ENCODE measurements at regions not wholly inside any gene's neighbourhood (a gene's known extent, or its start where the extent isn't known, plus 50 kb on each side); places are given as distances from the start of the nearest gene placed in this dataset.

DNA sequence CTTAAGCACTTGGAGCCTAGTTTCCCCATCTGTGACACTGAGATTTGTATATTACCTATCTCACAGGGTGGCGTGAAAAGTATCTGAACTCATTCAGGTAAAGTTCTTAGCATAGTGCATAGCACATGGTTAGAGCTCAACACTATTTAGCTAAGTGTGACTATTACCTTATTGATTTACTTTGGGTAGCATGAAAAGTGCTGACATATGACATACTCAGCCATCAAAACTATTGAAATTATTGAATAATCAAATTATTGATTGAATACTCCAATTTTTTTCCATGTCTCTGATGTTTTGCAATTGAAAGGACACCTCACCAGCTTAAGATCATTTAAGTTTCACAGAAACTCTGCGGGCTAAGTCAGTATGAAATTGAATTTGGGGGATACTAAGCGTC lies 715.0 kb downstream of the EFNB2 start:
- no peak for DNase-seq

DNA sequence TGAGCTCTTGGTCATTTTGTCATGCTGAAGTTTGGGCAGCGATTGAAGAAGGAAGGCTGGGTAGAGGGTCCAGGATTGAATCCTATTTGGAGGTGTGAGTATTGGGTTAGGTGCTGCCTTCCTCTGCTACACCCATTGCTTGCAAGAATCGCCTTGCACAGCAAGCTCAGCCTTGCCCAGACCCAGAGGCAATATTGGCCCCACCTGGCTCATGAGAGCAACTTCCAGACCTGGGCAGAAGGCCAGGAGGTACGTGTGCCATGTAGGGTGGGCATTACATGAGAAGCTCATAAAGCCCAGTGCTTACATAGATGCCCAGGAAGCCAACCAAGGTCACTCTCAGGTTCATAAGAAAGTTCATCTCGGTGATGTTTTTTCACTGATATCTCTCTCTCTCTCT lies 718.0 kb downstream of the EFNB2 start:
- DNase-seq: no peak

DNA sequence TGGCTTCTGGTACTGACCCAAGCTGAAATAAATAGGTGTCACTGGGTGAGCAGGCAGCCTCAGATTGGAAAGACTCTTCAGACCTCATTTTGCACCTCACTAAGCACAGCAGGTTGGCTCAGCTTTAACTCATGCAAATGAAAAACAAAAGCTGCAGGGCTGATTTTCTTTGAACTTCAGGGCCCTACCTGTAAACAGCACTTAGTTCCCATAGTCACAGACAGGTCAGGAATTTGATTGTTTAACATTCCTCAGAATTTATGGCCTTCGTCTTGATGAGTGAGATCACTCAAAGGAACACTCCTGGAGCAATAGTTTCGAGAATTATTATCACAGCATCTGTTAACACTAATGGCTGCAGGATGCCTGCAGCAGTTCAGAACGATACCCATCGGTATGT lies 718.5 kb downstream of the EFNB2 start:
- no peak for DNase-seq

DNA sequence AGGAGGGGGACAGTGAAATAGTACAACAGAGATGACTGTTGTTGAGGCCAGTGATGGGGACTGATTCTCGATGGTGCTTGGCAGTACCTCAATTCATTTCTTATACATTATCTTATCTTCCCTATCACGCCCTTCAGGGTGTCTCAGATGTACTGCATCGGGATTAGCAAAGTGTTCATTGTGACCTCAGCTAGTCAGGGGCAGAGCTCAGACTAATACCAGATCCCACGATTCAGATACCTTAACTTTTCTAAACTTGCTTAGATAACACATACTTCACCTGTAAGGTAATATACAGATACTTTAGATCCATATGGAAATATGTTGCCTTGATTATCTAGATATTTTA lies 720.6 kb downstream of the EFNB2 start:
- DNase-seq: no peak

DNA sequence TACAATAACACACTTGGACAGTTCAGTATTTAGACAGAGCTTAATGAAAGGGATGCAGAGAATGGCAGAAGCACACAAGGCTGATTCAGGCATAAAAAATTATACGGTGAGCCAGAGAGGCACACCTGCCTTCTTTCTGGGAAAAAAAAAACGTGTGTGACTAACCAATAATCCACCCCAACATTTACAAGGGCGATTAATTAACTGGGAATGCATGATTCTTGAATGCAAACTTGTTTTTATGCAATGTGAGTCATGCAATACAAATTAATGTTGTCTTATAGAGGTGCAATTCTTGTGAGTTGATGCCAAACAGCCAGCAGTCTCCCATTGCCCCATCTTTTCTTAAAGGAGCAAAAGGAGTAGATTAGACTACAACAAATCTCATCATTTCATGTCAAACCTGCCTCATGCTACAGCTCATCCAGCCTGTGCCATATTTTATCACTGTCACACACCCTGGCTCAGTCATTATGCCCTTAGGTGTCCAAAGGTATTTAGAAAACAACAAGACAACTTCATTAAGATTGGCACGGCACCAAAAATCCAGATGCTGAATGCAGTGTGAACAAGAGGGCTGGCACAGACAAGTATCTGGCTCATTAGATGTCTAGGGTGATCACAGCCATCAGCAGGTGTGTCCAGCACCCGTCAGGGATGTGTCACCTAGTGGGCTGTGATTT lies 721.1 kb downstream of the EFNB2 start:
- no peak for DNase-seq

DNA sequence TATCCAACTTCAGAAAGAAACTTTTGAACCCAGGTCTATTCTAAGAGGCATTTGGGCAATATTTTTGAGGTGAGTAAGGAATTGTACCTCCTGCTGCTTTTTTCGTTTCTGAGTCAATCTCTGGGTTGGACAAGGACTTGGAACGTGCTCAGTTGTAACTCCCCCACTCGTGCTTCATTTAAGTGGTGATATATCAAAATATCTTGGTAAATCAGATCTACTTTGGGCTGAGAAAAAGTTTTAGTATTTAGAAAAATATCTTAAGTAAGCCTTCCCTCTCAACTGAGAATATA lies 728.9 kb downstream of the EFNB2 start:
- DNase-seq: no peak

DNA sequence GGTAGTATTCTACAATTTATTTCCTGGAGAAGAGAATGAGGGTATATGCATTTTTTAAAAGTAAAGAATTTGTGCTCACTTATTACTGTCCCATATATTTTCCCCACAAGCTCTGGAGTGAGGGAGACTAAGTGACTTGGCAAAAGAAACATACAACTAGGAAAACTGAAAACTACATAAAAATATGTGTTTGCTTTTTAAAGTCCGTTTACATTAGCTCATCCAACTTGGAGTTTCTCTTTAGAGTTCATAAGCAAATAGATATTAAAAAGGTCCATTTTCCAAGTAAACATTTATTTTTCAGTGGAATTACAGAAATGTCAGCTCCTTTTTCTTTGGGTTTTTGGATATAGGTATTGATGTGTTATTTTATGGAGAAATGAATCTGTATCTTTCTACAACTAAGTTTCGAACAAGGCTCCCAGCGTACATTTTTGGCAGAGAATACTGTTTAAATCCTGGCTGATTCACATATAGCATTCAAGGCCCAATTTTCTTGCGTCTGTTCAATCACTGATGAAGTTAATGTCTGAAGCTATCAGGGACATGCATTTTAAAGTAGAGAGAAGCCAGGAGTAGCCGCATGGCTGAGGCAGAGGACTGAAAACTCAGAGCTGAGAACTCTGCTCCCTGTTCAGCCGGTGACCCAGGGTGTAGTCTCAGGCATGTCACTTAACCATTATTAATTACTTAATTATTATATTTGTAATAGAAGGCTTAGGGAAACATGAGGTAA lies 729.4 kb downstream of the EFNB2 start:
- no peak for DNase-seq

DNA sequence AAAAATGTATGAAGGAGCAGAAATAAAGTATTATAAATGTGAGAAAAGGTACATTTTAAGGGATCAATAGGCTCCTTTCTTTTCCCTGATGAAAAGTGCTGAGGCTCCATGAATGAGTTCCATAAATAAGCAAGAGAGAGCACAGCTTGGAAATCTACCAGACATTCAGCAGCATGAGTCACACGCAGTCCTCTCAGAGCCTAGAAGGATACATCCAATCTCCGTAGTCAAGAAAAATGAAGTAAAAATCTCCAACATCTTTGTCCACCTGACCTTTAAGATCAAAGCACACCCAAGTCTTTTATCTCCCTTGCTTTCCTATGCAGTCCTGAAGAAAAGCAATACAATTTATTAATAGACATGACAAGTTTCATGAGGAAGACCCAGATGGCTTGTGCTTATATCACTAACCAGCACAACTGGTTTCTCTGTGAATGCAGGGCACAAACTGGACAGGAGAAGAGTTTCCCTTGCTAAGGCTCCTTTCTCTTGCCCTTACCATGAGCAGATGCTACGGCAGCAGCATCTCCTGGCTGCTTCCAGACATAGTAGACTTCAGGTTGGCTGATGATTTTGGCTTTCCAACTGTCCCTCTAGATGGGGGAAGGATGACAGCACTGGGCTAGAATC lies 730.8 kb downstream of the EFNB2 start:
- DNase-seq: no peak

DNA sequence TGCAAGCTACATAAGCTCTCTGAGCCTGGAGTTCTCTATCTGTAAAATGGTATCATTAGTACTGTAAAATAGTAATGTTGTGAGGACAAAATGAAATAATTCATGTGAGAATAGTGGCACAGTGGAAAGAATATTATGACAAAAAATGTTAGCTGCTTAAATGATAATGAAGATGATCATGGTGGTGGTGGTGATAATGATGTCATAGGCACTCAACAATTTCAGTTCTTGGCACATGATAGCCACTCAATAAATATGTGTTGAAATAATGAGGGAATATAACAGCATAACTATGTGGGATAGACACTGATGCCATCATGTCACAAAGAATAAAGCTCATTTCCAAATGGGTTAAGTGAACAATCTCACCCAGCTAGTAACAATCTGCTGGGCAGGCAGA lies 736.3 kb downstream of the EFNB2 start:
- no peak for DNase-seq

DNA sequence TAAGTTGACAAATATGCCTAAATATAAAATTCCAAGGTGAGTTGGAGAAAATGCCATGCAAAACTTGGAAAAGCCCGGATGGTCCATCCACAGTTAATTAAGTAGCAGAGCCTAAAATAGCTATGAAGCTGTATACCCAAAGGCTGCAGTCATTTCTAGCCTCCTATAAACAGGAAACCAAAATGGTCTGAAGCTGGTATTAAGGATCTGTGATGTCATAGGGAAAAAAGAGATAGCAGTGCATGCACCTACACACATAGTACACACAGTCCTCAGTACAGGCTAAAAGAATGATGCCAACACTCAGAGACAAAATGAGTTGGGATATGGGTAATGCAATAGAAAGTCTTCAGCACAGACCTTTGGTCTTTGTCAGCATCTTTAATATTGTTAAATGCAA lies 736.9 kb downstream of the EFNB2 start:
- no peak for DNase-seq

DNA sequence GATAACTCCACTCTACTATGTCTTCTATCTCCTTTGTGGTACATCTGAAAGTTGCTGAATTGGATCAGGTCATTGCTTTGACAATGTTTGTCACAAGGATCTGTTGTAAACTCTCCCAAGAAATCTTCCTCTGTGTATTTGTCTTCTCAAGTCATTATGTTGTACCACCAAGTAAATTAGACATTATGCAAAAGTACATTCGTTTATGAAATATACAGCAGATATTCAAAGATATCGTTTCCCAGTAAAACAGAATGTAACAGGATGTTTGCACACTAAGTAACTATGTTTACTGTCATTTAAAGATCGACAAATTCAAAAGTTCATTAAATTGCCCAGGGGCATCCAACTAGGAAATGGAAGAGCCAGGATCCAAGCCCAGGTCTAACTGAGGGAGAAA lies 739.4 kb downstream of the EFNB2 start:
- no peak for DNase-seq

DNA sequence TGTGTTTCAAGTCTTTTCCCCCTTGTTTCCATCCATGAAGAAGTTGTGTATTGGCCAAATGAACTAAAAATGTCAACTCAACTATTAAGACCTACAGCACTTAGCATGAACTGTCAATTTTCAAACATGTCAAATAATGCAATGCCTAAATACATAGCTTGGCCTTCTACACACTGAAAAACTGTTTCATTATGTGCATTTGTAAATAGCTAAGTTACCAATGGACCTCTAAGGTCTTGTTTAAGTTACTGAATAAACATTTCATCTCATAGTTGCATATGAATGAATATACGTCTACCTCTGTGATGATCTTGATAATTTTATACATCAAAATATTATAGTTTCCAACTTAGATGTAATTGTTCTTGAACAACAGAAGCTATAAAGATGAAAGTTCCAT lies 744.5 kb downstream of the EFNB2 start:
- no peak for DNase-seq

DNA sequence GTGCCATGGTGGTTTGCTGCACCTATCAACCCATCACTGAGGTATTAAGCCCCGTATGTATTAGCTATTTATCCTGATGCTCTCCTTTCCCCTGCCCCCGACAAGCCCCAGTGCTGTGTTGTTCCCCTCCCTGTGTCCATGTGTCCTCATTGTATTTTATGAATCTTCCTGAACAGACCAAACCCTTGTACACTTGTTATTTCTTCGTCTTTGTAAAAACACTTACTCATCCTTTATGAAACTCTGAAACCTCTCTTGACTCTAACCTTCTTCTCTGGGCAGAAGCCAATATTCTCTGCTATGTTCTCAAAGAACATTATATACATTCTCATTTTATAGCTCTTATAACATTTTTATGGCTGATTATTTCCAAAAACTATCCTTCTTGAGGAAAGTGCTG lies 746.9 kb downstream of the EFNB2 start:
- no peak for DNase-seq

DNA sequence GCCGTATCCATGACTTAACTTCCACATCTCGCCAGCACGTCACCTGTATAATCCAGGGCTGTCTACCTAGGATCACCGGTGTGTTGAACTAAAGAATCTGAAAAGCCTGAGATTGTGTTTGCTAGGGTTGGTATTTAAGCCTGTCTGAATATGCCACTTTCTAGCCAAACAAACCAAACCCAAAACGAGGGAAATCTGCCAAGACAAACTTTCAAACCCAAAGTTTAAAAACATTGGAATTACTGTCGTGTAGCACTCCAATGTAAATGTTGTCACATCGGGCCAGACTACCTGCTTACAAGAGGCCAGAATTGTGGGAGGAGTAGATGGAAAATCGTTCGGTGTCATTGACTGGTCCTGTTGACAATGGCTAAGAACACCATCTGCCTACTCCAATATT lies 747.8 kb downstream of the EFNB2 start:
- no peak for DNase-seq

DNA sequence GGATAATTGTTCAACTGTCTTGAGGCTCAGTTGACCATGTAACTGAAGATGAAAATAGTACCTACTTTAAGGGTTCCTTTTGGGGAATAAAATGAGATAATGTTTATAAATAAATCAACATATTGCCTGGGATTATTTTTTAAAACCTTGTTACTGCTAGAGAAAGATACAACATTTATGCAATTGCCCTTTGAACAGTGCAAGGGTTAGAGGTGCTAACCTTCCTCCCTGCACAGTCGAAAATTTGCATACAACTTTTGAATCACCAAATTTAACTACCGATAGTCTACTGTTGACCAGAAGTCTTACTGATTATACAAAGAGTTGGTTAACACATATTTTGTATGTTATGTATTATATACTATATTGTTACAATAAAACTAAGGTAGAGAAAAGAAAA lies 750.0 kb downstream of the EFNB2 start:
- no peak for DNase-seq

DNA sequence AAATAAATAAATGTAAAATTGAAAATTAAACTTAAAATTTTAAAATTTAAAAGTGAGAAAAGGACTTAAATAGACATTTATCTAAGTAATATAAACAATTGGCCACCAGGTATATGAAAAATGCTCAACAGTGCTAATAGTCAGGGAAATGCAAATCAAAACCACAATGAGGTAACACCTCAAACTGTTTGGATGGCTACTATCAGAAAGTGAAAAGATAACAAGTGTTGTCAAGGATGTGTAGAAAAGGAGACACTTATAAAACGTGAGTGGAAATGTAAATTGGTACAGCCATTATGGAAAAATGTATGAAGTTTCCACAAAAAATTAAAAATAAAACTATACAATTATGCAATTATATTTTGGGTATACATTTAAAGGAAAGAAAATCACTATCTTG lies 752.2 kb downstream of the EFNB2 start:
- DNase-seq: no peak

DNA sequence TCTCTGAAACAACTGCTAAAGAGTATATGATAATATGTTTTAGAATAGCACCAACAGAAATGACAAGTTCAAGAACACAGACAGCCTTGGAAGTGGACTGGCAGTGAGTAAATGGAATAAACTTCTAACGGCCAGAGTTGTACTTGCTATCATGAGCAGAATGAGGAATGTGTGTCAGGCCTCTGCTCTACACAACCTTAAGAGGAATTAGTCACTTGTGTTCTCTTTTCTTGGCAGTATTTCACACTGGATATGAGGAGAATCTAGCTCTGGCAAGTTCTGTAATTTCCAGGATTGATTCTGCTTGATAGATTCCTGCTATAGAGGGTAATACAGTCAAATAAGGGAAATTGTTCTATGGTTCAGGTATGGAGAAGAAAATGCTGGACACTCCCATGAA lies 757.3 kb downstream of the EFNB2 start:
- DNase-seq: no peak

DNA sequence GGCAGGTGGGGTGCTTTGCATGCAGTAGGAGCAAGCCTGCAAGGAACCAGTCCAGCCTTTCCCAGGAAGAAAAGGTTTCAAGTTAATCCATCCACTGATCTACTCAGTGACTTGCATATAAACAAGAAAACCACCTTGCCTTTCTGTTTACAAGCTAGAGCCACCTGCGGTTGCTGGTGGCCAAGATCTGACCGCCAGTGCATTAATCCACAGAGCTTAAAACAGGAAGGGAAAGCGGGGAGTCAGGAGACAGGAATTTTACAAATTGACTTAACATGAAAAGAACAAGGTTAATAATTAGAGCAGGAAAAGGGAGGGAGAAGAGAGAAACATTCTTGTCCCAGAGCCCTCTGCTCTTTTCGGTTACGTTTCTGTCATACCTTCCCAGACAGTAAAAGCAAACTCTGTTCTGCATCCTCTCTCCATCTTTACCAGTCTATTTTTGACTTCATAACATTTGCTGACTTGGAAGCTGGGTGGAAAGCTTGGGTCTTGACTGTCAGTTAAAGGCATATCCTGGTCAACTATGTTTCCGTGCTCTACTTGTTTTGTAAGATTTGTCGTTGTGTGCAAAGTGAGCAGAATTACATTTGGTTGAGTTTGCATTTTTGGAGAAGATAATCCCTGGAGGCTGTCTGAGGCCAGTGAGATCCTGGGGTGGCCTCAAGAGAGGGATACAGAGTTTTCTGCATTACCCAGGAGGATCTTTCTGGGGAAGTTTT lies 760.6 kb downstream of the EFNB2 start:
- DNase-seq: no peak

DNA sequence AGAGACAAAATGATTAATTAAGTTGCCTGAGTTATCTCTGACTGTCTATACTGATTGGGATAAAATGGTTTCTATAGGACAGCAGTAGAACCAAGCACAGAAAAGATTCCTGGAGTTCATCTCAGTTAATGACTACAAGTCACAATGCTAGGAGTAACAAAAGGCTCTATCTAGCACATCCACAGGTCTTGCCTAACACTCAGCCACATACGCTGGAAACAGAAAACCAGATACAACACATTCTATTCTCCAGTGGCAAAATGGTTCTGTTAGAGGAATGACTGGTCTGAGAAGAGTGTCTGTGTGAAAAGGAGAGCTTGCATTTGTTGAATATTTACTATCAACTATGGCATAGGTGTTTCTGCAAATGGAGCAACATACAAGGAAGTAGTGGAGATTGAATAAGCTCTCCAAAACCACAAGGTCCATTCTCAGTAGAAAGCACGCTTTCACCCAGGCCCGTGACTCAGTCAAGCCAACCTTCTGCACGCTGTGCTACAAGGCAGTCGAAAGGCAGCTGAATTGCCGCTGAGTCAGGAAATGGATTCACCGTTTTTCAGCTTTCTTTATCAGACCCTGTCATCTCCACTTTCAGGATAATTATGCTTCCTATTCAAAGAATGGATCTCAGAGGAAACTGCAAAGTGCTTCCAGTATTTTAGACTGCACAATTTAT lies 761.5 kb downstream of the EFNB2 start:
- DNase-seq: no peak

DNA sequence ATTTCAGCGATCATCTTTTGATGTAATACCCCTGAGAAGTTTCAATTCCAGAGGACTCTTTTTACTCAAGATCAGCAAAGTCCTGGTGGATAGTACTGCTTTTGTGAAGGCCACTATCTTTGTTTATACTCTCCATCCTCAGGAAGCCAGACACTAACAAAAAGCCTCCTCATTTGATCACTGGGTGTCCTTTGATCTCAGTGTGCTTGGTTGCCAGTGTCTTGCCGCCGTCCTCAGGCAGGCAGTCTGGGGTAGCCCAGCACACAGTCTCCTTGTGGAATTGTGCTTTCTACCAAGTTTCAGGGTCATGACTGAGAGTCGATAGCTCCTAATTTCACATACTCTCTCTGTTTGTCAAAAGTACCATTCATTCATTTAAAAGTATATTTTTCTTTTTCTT lies 762.2 kb downstream of the EFNB2 start:
- no peak for DNase-seq

DNA sequence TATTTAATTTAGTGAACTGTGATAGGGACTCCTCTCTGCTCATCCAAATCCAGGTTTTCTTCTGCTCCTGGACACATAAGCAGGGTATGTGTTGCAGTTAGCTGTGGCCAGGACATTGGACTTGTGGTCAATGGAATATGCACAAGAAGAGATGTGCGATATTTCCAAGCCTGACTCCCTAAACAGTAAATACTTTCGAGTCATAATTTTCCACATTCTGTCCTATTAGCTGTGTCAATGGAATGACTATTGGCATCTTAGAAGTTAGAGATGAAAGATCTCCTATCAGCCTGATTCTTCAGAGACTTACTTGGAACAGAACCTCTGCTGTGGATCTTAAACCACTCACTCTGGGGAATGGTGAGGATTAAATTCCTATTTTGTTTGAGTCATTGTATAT lies 771.0 kb downstream of the EFNB2 start:
- no peak for DNase-seq

DNA sequence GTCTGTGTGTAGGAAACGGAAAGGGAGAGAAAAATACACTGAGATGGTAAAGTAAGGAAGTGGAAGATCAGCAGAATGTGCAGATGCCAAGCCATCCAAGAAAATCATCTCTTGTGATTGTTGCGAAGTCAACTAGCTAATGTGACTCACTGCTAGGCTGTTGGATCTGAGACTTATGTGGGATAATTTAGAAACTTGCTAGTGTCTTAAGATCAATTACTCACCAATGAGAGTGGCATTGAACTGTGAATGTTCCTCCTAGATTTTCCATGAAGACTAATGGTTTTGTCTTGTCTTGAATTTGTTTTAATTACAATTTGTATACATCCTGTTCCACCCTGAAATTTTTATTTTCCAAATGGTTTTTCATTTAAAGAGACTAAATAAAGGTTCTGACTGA lies 771.6 kb downstream of the EFNB2 start:
- no peak for DNase-seq

DNA sequence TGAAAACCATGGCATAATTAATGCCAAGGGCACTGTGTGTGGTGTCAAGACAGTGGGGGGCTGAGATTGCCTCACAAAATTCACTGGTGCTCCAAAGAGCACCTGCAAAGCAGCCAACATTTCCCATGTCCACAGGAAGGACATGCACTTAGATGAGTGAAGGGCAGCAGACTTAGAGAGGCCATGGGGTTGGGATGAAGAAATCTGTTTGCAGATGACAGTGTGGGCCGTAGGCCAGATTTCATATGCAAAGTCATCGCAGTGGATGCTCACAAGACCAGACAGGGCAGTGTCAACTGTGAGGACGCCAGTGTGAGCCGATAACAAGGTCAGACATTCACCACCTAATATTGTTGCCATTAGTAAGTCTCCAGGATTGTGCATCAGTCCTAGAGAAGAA lies 773.4 kb downstream of the EFNB2 start:
- no peak for DNase-seq
